GM20000 (cell line): ENCODE measurements at regions not wholly inside any gene's neighbourhood (a gene's known extent, or its start where the extent isn't known, plus 50 kb on each side); places are given as distances from the start of the nearest gene placed in this dataset.

Experiments
- DNase-seq: peaks from one replicate; pipeline ENCODE4 v3.0.0; 2012; ENCODE audit warnings: low spot score
- TF ChIP-seq, protein P1 (sequence below): IDR thresholded peaks from 2 replicates; pipeline ENCODE4 v1.5.1; 2012; ENCODE audit warnings: mild to moderate bottlenecking, control low read depth; ENCODE audit errors: extremely low read depth, missing control alignments

DNA sequence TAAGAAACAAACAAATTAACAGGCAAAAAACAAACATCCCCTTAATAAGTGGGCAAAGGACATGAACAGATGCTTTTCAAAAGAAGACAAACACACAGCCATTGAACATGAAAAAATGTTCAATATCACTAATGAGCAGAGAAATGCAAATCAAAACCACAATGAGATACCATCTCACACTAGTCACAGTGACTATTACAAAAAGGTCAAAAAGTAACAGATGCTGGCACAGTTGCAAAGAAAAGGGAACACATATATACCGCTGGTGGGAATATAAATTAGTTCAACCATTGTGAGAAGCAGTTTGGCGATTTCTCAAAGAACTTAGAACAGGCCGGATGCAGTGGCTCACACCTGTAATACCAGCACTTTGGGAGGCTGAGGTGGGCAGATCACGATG lies 146.1 kb upstream of the NEIL3 start:
- TF ChIP-seq, protein P1, sequence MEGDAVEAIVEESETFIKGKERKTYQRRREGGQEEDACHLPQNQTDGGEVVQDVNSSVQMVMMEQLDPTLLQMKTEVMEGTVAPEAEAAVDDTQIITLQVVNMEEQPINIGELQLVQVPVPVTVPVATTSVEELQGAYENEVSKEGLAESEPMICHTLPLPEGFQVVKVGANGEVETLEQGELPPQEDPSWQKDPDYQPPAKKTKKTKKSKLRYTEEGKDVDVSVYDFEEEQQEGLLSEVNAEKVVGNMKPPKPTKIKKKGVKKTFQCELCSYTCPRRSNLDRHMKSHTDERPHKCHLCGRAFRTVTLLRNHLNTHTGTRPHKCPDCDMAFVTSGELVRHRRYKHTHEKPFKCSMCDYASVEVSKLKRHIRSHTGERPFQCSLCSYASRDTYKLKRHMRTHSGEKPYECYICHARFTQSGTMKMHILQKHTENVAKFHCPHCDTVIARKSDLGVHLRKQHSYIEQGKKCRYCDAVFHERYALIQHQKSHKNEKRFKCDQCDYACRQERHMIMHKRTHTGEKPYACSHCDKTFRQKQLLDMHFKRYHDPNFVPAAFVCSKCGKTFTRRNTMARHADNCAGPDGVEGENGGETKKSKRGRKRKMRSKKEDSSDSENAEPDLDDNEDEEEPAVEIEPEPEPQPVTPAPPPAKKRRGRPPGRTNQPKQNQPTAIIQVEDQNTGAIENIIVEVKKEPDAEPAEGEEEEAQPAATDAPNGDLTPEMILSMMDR: no peak
- no peak for DNase-seq

DNA sequence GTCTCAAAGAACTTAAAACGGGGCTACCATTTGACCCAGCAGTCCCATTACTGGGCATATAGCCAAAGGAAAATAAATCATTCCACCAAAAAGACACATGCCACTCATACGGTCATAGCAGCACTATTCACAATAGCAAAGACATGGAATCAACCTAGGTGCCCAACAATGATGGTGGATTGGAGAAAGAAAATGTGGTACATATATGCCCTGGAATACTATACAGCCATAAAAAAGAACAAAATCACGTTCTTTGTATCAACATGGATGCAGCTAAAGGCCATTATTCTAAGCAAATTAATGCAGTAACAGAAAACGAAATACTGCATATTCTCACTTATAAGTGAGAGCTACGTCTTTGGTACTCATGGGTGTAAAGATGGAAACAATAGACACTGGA lies 138.1 kb upstream of the NEIL3 start:
- no peak for DNase-seq
- TF ChIP-seq, protein P1: no peak

DNA sequence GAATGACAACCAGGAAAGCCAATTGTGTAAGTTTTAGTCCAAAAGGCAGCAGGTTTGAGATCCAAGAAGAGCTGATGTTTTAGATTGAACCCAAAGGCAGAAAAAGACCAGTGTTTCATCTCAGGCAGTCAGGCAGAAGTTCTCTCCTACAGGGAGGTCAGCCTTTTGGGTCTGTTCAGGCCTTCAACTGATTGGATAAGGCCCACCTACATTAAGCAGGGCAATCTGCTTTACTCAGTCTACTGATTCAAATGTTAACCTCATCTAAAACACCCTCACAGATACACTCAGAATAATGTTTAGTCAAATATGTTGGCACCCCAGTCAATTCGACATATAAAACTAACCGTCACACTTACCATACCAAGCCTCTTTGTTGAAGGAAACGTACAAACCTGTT lies 134.2 kb upstream of the NEIL3 start:
- TF ChIP-seq, protein P1: no peak
- DNase-seq: no peak

DNA sequence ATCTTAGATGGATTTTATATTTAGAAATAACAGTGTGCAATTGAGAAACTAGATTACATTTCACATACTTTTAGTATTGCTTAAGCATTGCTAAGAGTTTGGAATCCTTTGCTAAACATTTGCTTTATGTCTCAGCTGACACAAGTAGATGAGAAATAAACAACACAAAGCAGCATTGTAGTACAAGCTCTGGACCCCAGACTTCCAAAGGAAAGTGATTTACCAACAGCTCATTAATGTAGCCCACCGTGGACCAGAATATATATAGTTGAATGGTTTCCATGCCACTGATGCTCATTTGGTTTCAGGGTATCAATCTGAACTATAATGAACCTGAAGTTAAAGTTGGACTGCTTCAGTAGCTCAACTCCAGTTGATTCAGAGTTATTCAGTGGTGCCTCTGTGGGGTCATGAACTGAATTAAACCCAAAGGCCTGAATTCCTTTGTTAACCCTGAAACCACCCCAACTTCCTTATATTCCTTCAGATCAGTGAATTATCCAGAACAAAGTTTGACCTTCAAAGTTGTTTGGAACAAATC lies 132.1 kb upstream of the NEIL3 start:
- TF ChIP-seq, protein P1: no peak
- no peak for DNase-seq

DNA sequence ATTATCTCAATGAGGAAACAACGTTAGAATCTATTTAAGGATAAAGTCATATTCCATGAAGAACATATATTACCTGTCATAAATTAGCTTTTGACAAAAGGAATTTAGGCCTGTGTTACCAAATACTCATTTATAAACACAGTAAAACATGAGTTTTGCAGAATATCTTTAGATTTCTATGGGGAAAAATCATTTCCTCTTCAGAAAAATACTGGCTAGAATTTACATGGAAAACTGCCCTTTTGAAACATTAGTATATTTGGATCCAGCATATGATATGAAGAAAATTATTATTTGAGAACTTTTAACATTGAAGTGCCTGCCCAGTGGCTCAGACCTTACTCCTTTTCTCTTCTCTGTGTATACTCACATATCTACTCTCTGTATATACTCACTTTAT lies 131.4 kb upstream of the NEIL3 start:
- TF ChIP-seq, protein P1: no peak
- DNase-seq: no peak

DNA sequence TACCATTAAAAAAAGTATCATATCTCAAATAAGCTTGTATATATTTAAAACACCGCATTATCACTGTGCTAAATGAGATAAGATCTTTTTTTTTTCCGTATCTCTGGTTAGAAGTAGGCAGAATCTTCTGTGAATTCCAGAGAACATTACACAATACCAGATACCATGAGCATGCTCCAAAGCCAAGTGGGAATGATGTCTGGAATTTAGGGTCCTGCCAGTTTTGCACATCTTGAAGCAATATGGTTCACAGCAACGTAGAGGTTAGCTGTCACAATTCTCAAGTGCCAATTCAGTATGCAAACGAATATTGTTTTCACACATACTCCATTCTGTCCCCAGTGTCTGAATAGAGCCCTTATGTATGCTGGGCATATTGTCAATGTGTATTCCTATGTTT lies 127.5 kb upstream of the NEIL3 start:
- TF ChIP-seq, protein P1: no peak
- no peak for DNase-seq

DNA sequence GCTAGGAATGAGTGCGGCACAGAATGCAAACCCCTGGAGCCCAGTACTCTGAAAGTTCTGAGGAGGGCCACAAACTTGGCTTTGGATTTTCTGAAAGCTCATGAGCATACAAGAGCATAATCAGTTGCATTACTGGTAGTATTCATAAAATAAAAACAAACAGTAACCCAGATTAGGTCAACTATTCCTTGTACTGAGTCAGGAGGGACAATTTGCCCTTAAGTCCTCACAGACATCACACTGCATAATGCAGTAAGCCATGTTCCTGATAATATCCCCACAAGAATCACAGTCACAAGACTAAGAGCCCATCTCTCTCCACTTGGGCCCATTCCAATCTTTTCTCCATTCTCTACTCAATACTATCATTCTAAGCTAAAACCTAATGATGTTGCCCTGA lies 126.9 kb upstream of the NEIL3 start:
- DNase-seq: no peak
- TF ChIP-seq, protein P1: no peak
